ENCODE measurements at regions not wholly inside any gene's neighbourhood (a gene's known extent, or its start where the extent isn't known, plus 50 kb on each side); places are given as distances from the start of the nearest gene placed in this dataset.
"Not testable (repeated sequence)": the region's sequence is repeated elsewhere in the genome, so short reads cannot be mapped to it uniquely, and the experiment has no call there.

GRCh38 chr6:165774903-165775601 is 112.0 kb upstream of the PDE10A start:
- DNase-seq: peak; percentile 98

GRCh38 chr6:165770397-165771082 is 107.5 kb upstream of the PDE10A start:
- no peak for DNase-seq

GRCh38 chr6:165769884-165770283 is 106.8 kb upstream of the PDE10A start:
- no peak for DNase-seq

GRCh38 chr6:165769401-165769800 is 106.4 kb upstream of the PDE10A start:
- no peak for DNase-seq

- no peak for DNase-seq
These were observed 105.9 kb upstream of the PDE10A start for GRCh38 chr6:165768961-165769360.

GRCh38 chr6:165767228-165767627 is 104.2 kb upstream of the PDE10A start:
- no peak for DNase-seq

GRCh38 chr6:165766457-165766856 is 103.4 kb upstream of the PDE10A start:
- no peak for DNase-seq

- DNase-seq: no peak
These were observed 103.0 kb upstream of the PDE10A start for GRCh38 chr6:165766026-165766425.

- not testable (repeated sequence) for DNase-seq
These were observed 102.2 kb upstream of the PDE10A start for GRCh38 chr6:165765256-165765655.

- no peak for DNase-seq
These were observed 99.8 kb upstream of the PDE10A start for GRCh38 chr6:165762876-165763275.

- no peak for DNase-seq
These were observed 99.1 kb upstream of the PDE10A start for GRCh38 chr6:165762125-165762524.

GRCh38 chr6:165760803-165761185 is 97.8 kb upstream of the PDE10A start:
- no peak for DNase-seq

- no peak for DNase-seq
These were observed 97.2 kb upstream of the PDE10A start for GRCh38 chr6:165760126-165760802.

- no peak for DNase-seq
These were observed 95.4 kb upstream of the PDE10A start for GRCh38 chr6:165758441-165758840.

- DNase-seq: no peak
These were observed 92.5 kb upstream of the PDE10A start for GRCh38 chr6:165755583-165755982.

GRCh38 chr6:165753506-165753905 is 90.5 kb upstream of the PDE10A start:
- no peak for DNase-seq

GRCh38 chr6:165752451-165752850 is 89.4 kb upstream of the PDE10A start:
- no peak for DNase-seq

- no peak for DNase-seq
These were observed 88.4 kb upstream of the PDE10A start for GRCh38 chr6:165751486-165751885.

- no peak for DNase-seq
These were observed 86.1 kb upstream of the PDE10A start for GRCh38 chr6:165749163-165749562.

GRCh38 chr6:165748390-165748789 is 85.3 kb upstream of the PDE10A start:
- DNase-seq: no peak

GRCh38 chr6:165747963-165748362 is 84.9 kb upstream of the PDE10A start:
- no peak for DNase-seq

- no peak for DNase-seq
These were observed 83.3 kb upstream of the PDE10A start for GRCh38 chr6:165746331-165746730.

- DNase-seq: no peak
These were observed 82.5 kb upstream of the PDE10A start for GRCh38 chr6:165745492-165745891.

- no peak for DNase-seq
These were observed 81.7 kb upstream of the PDE10A start for GRCh38 chr6:165744555-165745228.

All from NCI-H2029 (cell line).